Right lung (tissue), 2 donors: ENCODE measurements at regions not wholly inside any gene's neighbourhood (a gene's known extent, or its start where the extent isn't known, plus 50 kb on each side); places are given as distances from the start of the nearest gene placed in this dataset.
"Not testable (repeated sequence)": the region's sequence is repeated elsewhere in the genome, so short reads cannot be mapped to it uniquely, and the experiment has no call there.

ENCODE experiments used
- DNase-seq, 2 donors: peaks; one replicate each; pipeline ENCODE4 v3.0.0-alpha.2; 2013

DNA sequence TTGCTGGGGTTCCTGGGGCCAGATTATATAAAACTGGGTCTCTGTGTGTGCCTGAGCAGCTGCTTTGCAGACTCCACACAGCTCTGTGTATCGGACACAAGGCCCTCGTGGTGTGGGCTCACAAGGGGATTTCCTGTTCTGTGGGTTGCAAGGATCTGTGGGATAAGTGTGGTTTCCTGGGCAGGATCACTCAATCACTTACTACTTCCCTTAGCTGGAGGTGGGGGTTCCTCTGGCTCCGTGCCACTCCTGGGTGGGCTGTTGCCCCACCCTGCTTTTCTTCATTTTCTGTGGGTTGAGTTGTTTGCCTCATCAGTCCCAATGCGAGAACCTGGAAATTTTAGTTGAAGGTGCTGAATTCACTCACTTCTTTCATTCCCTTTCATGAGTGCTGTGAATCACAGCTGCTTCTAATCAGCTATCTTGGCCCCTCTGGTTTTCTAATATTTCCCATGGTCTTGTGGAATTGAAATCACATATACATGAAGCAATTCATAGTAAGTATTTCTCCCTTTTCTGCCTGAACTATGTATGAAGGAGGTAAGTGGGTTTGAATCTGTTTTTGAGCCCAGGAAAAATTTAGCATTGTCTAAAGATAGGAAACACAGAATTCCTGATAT, 196.3 kb downstream of the DCDC2C start:
- no peak for DNase-seq

DNA sequence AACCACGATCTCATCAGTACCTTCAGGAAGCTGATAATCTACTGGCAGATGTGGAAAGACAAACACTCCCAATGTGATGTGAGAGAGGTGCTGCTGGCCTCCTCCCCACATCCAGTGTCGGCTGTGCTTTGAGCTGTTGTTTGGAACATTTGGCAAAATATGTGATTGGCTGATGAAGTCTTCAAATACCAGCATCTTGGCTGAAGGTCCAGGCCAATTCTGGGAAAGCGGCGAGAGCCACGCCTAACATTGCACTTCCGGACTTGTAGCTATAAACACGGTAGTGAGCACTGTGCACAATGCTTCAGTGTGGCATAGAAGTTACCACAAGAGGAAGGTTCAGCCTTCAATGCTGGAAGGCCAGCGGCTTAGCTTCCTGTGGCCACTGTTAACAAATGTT, 198.8 kb downstream of the DCDC2C start:
- no peak for DNase-seq

- DNase-seq, result no peak
These were observed 200.7 kb downstream of the DCDC2C start for GRCh38 chr2:3904061-3904460.

DNA sequence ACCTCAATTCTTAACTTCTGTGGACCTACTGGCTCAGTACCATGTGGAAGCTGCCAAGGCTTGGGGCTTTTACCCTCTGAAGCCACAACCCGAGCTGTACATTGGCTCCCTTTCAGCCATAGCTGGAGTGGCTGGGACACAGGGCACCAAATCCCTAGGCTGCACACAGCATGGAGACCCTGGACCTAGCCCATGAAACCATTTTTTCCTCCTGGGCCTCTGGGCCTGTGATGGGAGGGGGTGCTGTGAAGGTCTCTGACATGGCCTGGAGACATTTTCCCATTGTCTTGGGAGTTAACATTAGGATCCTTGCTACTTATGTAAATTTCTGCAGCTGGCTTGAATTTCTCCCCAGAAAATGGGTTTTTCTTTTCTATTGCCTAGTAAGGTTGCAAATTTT, 205.1 kb downstream of the DCDC2C start:
- not testable (repeated sequence) for DNase-seq

DNA sequence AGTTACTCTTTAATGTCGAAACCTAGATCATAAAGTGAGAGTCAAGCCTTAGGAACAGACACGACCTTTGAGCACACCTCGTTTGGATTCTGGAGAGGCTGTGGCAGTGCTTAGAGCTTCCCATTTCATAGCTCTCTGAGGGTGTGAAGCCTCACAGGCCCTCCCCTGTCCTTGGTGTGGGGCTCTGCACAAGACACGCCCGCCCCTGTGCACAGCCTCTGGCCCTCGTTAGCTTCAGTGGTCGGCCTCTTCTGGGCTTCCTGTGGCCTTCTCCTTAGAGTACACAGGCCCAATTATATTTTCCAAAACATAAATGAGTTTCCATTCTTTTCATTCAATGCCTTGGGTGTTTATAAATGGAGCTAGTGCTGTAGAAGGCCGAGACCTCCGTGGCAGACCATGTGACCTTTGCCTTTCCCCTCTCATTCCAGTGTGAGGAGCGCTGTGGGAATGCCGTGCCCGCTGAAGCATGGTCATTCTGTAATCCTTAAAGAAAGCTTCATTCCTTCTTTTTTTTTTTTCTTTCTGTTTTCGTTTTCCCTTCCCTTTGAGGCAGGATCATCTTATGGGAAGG, 208.6 kb downstream of the DCDC2C start:
- no peak for DNase-seq

GRCh38 chr2:3913166-3913565, 209.8 kb downstream of the DCDC2C start:
- no peak for DNase-seq

DNA sequence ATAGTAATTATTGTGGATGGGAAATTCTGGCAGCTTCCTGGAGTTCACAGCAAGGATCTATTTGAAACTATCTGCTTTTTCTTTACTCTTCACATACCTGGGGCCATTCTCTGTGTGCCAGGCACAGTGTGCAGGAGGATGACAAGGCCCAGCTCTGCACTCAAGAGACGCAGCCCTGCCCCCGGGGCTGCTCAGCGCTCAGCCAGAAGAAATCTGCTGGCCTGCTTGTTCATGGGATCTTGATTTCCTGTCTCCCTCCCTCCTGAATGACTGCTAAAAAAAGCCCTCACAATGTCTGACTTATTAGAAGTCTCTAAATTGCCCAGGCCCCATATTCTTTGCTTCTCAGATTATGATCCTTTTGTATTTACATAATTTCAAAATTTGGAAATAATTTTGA, 210.9 kb downstream of the DCDC2C start:
- DNase-seq, result no peak

DNA sequence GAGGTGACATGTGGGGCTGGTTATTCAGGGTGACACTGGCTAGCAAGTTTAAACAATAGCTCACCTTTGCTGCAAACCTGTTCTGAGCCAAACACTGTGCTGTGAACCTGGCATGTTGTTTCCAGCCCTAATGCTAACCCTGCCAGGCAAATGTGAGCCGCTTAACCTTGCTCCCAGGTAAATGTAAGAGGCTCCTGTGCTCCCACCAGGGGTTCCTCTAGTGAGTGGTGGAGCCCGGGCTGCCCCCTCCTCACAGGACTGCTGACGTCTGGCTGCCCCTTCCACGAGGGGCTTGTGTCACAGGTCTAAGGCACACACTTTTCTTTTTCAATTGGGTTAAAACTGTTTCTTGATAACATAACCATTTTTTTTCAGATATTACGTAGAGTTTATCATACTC, 223.7 kb downstream of the DCDC2C start:
- no peak for DNase-seq

GRCh38 chr2:3929374-3929773, 226.0 kb downstream of the DCDC2C start:
- DNase-seq, result no peak

- DNase-seq, result no peak
These were observed 226.9 kb downstream of the DCDC2C start for GRCh38 chr2:3930246-3930645.

DNA sequence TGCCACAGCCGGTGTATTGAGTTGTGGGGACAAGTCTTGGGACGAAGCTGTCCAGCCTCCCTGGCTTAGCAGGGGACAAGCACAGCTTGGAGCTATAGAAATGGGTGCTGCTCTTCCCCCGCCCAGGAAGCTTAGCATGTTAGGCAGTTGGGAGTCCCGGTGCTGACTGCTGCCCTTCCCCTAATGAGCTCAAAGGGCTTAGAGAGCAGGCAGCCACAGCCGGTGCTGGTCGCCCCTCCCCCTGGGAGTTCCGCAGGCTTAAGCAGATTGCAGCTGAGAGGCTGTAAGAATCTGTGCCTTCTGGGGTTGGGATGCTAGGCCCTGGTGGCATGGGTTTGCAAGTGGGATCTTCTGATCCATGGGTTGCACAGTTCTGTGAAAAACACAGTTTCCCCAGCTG, 237.3 kb downstream of the DCDC2C start:
- DNase-seq, result no peak

- no peak for DNase-seq
These were observed 239.5 kb downstream of the DCDC2C start for GRCh38 chr2:3942841-3943240.

DNA sequence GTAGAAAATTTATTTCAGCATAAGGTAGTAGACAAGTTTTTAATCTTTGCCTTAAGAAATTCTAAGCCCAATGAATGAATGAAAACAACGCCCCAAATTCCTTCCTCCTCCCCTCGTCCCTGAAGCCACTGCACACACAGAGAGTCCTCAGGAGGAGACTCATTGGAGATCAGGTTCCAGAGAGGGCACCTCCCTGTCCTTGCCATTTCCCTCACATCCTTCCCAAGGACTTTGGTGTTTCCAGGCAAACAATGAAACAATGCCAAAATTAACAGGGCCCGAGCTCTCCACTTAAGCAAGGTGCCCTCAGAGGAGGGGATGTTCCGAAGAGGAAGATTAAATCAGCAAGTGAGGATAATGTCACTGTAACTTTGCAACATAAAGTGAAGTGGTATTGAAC, 240.7 kb downstream of the DCDC2C start:
- no peak for DNase-seq

DNA sequence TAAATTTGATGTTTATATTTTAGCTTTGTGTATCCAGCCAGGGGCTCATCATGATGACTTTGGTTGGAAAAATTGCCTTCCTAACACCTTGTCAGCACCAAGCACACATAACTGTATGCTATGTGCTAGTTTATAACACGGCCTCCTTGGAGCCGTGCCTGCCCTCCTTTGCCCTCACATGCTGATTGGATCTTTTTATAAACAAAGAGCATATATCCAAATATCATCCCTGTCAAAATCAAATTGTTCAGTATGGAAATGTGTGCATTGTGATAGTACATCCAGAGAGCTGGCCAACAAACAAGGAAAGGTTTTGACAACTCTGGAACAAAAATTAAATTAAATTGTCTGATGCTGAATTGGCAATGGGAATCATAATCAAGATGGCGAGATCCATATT, 241.5 kb downstream of the DCDC2C start:
- DNase-seq, result no peak

GRCh38 chr2:3948191-3948590, 244.8 kb downstream of the DCDC2C start:
- DNase-seq, result no peak

DNA sequence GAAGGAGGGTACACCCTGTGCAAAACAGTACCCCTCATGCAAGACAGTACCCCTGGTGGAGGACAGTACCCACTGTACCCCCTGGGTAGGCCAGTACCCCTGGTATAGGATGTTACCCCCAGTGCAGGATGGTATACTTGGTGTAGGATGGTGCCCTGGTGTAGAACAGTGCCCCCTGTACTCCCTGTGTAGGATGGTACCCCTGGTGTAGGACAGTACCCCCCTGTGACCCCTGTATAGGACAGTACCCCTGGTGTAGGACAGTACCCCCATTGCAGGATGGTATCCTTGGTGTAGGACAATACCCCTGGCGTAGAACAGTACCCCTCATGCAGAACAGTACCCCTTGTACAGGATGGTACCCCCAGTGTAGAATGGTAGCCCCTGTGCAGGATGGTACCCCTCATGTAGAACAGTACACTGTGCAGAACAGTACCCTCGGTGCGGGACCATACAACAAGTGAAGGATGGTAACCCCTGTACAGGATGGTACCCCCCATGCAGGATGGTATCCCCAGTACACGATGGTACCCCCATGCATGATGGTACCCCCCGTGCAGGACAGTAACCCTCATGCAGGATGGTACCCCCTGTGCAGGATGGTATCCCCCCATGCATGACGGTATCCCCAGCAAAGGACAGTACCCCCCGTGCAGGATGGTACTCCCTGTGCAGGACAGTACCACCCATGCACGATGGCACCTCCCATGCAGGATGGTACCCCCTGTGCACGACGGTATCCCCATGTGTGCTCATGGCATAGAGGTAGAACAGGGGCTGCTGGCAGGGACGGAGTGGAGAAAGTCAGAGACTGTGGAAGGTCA, 248.0 kb downstream of the DCDC2C start:
- DNase-seq, result no peak

GRCh38 chr2:3952866-3953516, 249.6 kb downstream of the DCDC2C start:
- no peak for DNase-seq

- no peak for DNase-seq
These were observed 250.9 kb downstream of the DCDC2C start for GRCh38 chr2:3954261-3954660.

GRCh38 chr2:3956406-3956805, 253.0 kb downstream of the DCDC2C start:
- no peak for DNase-seq

- DNase-seq, result no peak
These were observed 253.5 kb downstream of the DCDC2C start for GRCh38 chr2:3956892-3957291.

DNA sequence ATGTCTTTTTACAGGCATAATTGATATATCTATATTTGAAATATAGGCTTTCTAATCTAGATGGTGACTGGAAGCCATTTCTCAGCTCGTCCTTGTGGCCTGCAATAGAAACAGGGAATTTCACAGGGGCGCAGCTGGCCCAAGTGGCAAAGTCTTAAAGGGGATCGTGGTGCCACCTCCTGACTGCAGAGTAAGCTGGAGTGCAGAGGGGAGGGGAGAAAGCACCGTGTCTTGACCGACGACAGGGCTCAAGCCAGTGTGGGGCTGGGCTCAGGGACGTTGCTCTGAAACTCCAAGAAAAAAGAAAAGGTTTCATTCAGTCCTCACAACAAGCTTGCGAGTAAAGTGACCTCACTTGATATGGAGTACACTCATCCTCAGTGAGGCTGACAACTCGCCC, 255.1 kb downstream of the DCDC2C start:
- no peak for DNase-seq

GRCh38 chr2:3958969-3959368, 255.6 kb downstream of the DCDC2C start:
- DNase-seq, result no peak

DNA sequence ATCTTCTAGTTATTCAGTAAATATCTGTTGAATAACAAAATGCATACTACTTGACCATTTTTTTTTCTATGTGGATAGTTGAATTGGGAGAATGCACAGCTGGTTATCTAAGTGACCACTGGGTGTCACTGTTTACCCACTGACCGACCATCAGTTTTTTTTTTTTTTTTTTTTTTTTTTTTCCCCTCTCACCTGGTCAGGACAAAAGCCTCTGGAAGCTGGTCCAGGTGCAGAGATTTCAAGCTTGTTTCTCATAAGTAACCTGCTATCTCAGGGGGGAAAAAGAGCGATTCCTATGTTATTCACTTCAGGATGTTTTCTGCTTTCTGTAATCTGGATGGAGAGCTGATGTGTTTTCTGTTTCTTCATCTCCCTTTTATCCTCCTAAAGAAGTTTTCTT, 256.0 kb downstream of the DCDC2C start:
- peak; percentile 24 to 49 for DNase-seq
